HUES48 (cell line): ENCODE measurements at regions not wholly inside any gene's neighbourhood (a gene's known extent, or its start where the extent isn't known, plus 50 kb on each side); places are given as distances from the start of the nearest gene placed in this dataset.

Experiments
- H3K27ac ChIP-seq: one replicate; pipeline ENCODE4 v1.7.0; 2013; ENCODE audit warnings: low read depth, low read length, inconsistent platforms
- H3K27me3 ChIP-seq: 2 replicates; pipeline ENCODE4 v1.6.1; 2013; ENCODE audit warnings: mild to moderate bottlenecking, low read length; ENCODE audit not compliant: control insufficient read depth, insufficient read depth
- H3K36me3 ChIP-seq: 2 replicates; pipeline ENCODE4 v1.6.1; 2013; ENCODE audit warnings: low read length; ENCODE audit not compliant: control insufficient read depth, insufficient read depth
- H3K4me1 ChIP-seq: 2 replicates; pipeline ENCODE4 v1.6.1; 2013; ENCODE audit warnings: mild to moderate bottlenecking, low read length; ENCODE audit not compliant: control insufficient read depth, insufficient read depth
- H3K4me3 ChIP-seq: 2 replicates; pipeline ENCODE4 v1.5.1; 2013; ENCODE audit warnings: mild to moderate bottlenecking, low read depth, low read length
- H3K9ac ChIP-seq: 2 replicates; pipeline ENCODE4 v1.6.1; 2013; ENCODE audit warnings: mild to moderate bottlenecking, low read depth, low read length, moderate library complexity
- H3K9me3 ChIP-seq: 2 replicates; pipeline ENCODE4 v1.6.1; 2013; ENCODE audit warnings: low read length; ENCODE audit not compliant: control insufficient read depth, insufficient read depth

- Histone ChIP-seq H3K4me1 (0 out of 2 replicates have a peak, but pooled peaks cover 9% of the 10 kb centered on the region), H3K27me3 (no peaks in the 10 kb centered on the region), H3K9me3 (no peaks in the 10 kb centered on the region), H3K4me3 (no peak overlapping the region), H3K36me3 (no peaks in the 10 kb centered on the region), H3K27ac (no peak overlapping the region), H3K9ac (no peak overlapping the region)
Measured at GRCh38 chr16:6248199-6248598, 1084.4 kb upstream of the RBFOX1 start.

DNA sequence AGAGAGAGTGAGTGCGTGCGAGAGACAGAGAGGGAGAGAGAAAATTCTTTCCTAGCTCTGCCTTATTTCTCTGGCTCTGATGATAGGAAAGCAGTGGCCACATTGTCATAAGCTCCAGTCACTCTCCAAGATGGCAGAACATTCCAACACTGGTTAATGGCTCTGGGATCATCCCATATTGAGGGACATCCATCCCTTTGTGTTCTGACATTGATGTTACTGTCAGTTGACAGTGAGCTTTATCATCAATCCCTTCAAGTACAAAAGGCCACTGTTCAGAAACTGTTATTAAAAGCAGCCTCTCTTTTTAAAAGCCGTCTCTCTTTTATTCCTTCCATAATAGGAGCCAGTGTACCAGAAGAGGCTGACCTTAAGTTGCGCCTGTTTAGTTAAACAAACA is 1084.9 kb upstream of the RBFOX1 start:
- H3K4me3 ChIP-seq: no peak overlapping the region
- no peaks in the 10 kb centered on the region for H3K36me3 ChIP-seq
- 0 out of 2 replicates have a peak, but pooled peaks cover 9% of the 10 kb centered on the region for H3K4me1 ChIP-seq
- H3K9ac ChIP-seq: no peak overlapping the region
- H3K27me3 ChIP-seq: no peaks in the 10 kb centered on the region
- H3K9me3 ChIP-seq: no peaks in the 10 kb centered on the region
- H3K27ac ChIP-seq: no peak overlapping the region

GRCh38 chr16:6247150-6247549 is 1085.5 kb upstream of the RBFOX1 start:
- Histone ChIP-seq H3K4me3 (no peak overlapping the region), H3K9ac (no peak overlapping the region), H3K36me3 (no peaks in the 10 kb centered on the region), H3K27me3 (no peaks in the 10 kb centered on the region), H3K9me3 (no peaks in the 10 kb centered on the region), H3K27ac (no peak overlapping the region), H3K4me1 (0 out of 2 replicates have a peak, but pooled peaks cover 9% of the 10 kb centered on the region)

- no peak overlapping the region for H3K27ac ChIP-seq
- H3K4me3 ChIP-seq: no peak overlapping the region
- H3K36me3 ChIP-seq: no peaks in the 10 kb centered on the region
- no peaks in the 10 kb centered on the region for H3K9me3 ChIP-seq
- no peak overlapping the region for H3K9ac ChIP-seq
- H3K4me1 ChIP-seq: 0 out of 2 replicates have a peak, but pooled peaks cover 9% of the 10 kb centered on the region
- no peaks in the 10 kb centered on the region for H3K27me3 ChIP-seq
Measured at GRCh38 chr16:6246266-6246665, 1086.4 kb upstream of the RBFOX1 start.

DNA sequence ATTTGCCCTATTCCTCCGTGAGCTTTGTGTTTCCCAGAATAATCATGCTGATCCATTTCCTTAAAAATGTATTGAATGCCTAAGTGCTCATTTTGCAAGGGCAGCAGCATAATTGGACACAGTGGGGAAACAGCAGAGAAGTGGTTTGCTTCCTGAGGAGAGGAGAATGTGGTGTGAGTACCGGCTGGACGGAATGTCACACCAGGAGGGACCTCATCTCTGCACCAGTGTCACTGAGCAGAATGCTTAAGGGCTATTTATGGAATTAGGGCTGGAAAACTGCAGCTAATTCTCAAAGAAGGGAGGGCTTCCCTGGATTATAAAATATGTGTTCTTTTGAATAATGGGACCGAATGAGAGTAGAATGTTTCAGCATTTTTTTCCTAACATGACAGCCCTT is 1100.6 kb upstream of the RBFOX1 start:
- H3K27ac ChIP-seq: no peak overlapping the region
- no peaks in the 10 kb centered on the region for H3K27me3 ChIP-seq
- no peak overlapping the region for H3K9ac ChIP-seq
- no peak overlapping the region for H3K4me3 ChIP-seq
- H3K9me3 ChIP-seq: no peaks in the 10 kb centered on the region
- H3K36me3 ChIP-seq: no peaks in the 10 kb centered on the region
- peaks cover 5% of the 10 kb centered on the region; the same call in 1 of the 2 replicates for H3K4me1 ChIP-seq

GRCh38 chr16:6231398-6231797 is 1101.2 kb upstream of the RBFOX1 start:
- Histone ChIP-seq H3K27me3 (no peaks in the 10 kb centered on the region), H3K4me3 (no peak overlapping the region), H3K36me3 (no peaks in the 10 kb centered on the region), H3K9ac (no peak overlapping the region), H3K27ac (no peak overlapping the region), H3K4me1 (peaks cover 5% of the 10 kb centered on the region; the same call in 1 of the 2 replicates), H3K9me3 (no peaks in the 10 kb centered on the region)

DNA sequence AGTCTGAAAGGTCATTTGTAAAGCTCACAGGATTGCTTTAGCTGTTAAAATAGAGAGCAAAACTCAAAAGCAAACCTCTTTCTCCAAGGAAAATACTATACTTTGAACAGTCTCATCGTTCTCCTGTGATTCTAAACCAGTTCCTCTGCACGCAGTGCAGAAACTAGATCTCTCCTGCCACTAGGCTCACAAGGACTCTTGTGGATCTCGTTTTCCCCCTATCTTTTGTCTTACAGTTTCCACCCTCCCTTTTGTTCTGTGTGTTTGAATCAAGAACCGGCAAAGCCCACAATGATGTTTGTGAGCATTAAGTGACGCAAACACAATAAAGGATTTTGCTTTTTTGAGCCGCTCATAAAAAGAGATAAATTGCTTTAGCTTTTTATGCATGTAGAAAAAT is 1103.5 kb upstream of the RBFOX1 start:
- no peak overlapping the region for H3K4me3 ChIP-seq

DNA sequence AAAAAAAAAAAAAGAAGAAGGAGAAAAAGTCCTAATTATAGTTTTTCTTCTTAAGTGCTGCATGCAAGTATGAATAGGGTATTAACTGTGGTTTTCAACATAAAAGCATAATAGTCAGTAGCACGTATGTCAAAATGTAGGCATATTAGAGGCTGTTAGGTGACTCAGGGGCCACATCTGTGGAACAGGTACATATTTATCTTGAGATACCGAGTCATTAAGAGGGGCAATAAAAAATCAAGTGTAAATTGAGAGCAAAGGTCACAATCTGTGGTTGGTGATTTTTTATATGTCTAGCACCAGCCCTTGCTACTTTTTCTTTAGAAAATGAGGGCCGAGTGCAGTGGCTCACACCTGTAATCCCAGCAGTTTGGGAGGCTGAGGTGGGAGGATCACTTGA is 1113.8 kb upstream of the RBFOX1 start:
- Histone ChIP-seq H3K36me3 (no peaks in the 10 kb centered on the region), H3K4me1 (peaks cover 26% of the 10 kb centered on the region), H3K27ac (no peak overlapping the region), H3K9ac (no peak overlapping the region), H3K9me3 (no peaks in the 10 kb centered on the region), H3K4me3 (no peak overlapping the region), H3K27me3 (no peaks in the 10 kb centered on the region)

More for the DNA sequence above, 1103.5 kb upstream of the RBFOX1 start:
- Histone ChIP-seq H3K4me1 (peaks cover 5% of the 10 kb centered on the region; the same call in 1 of the 2 replicates), H3K27ac (no peak overlapping the region), H3K9me3 (no peaks in the 10 kb centered on the region), H3K36me3 (no peaks in the 10 kb centered on the region), H3K9ac (no peak overlapping the region), H3K27me3 (no peaks in the 10 kb centered on the region)

- Histone ChIP-seq H3K36me3 (no peaks in the 10 kb centered on the region), H3K9me3 (no peaks in the 10 kb centered on the region), H3K27ac (no peak overlapping the region), H3K27me3 (no peaks in the 10 kb centered on the region), H3K4me3 (no peak overlapping the region), H3K4me1 (peaks cover 26% of the 10 kb centered on the region), H3K9ac (no peak overlapping the region)
Measured at GRCh38 chr16:6216836-6217235, 1115.8 kb upstream of the RBFOX1 start.

DNA sequence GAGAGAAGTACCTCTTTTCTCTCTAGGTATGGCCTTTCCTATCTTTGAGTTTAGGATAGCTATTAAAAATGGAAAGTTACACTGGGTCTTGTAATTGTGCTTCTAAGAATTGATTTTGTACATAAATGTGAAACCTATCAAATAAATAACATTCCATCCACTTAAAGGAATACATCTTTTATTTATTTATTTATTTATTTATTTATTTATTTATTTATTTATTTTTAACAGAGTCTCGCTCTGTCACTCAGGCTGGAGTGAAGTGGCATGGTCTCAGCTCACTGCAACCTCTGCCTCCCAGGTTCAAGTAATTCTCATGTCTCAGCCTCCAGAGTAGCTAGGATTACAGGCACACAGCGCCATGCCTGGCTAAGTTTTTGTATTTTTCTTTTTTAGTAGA is 1114.0 kb upstream of the EEF2KMT start:
- Histone ChIP-seq H3K9me3 (no peaks in the 10 kb centered on the region), H3K27ac (no peak overlapping the region), H3K9ac (no peak overlapping the region), H3K4me1 (peaks cover 19% of the 10 kb centered on the region), H3K36me3 (no peaks in the 10 kb centered on the region), H3K4me3 (no peak overlapping the region), H3K27me3 (no peaks in the 10 kb centered on the region)

DNA sequence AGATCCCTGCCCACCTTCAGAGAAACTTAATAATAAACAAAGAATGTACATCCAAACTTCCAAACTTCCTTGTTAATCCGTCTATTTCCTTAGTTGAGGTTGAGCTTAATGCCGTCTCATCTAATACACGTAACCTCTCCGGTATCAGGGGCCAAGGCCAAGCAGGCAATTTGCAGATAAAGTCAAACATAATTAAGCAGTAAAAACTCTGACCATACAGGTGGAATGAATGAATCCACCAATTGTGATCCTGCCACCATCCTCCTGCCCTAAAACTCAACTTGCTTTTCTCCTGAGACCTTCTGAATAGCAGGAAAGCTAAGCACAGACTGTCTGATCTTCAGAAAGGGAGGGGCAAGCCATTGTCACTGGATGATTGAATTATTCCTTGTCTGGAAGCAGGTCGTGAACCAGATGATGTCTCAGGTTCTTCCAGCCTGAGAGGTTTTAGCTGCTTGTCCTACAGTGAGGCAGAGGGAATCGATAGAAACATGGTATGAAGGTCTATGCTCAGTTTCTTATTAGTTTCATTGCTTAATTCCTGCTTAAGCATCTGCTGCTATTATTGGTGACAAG is 1111.8 kb upstream of the EEF2KMT start:
- Histone ChIP-seq H3K27me3 (no peaks in the 10 kb centered on the region), H3K36me3 (no peaks in the 10 kb centered on the region), H3K4me1 (peaks cover 10% of the 10 kb centered on the region), H3K9me3 (no peaks in the 10 kb centered on the region), H3K9ac (no peak overlapping the region), H3K27ac (no peak overlapping the region), H3K4me3 (no peak overlapping the region)
